CD4-positive, alpha-beta T cell (primary cell): ENCODE measurements at regions not wholly inside any gene's neighbourhood (a gene's known extent, or its start where the extent isn't known, plus 50 kb on each side); places are given as distances from the start of the nearest gene placed in this dataset.

Source experiments
- ATAC-seq: fragments of 200-7000 bp; cut with Tn5 transposase; one replicate; pipeline ENCODE4 v1.10.0; 2022; ENCODE audit warnings: mild to moderate bottlenecking; ENCODE audit not compliant: poor library complexity
- CTCF ChIA-PET: fragments of 350-600 bp; sonication (Branson Sonifier 250); formaldehyde crosslinking; loops from one replicate; lab custom pipeline; 2021; ENCODE audit warnings: antibody characterized with exemption, inconsistent platforms; lab: Charles Lee
- POLR2A ChIA-PET: fragments of 350-600 bp; sonication (Branson Sonifier 250); formaldehyde crosslinking; loops from one replicate; lab custom pipeline; 2021; ENCODE audit warnings: antibody characterized with exemption, inconsistent platforms; lab: Charles Lee
- DNase-seq, 14 experiments: peaks; one replicate each; pipeline ENCODE4 v3.0.0-alpha.2; 2013 to 2020; ENCODE audit warnings: mixed read lengths in 2 of 14
- H3K27ac ChIP-seq, 2 donors: one replicate each; pipeline versions ENCODE4 v1.5.1 to v1.7.0; 2013; ENCODE audit warnings: low read length in 2 of 2, low read depth in 1 of 2, mild to moderate bottlenecking in 1 of 2
- H3K27me3 ChIP-seq, 2 experiments: 1 replicate in 1 of 2; 2 replicates in 1 of 2; pipeline versions ENCODE4 v1.6.1 to v1.7.0; 2013; ENCODE audit warnings: low read length in 2 of 2, control low read depth in 1 of 2, mild to moderate bottlenecking in 1 of 2, moderate library complexity in 1 of 2; ENCODE audit not compliant: insufficient read depth in 2 of 2, control insufficient read depth in 1 of 2
- H3K36me3 ChIP-seq: one replicate; pipeline ENCODE4 v1.6.1; 2013; ENCODE audit warnings: low read length, control low read depth; ENCODE audit not compliant: insufficient read depth
- H3K4me1 ChIP-seq: one replicate; pipeline ENCODE4 v1.6.1; 2013; ENCODE audit warnings: low read length, control low read depth; ENCODE audit not compliant: insufficient read depth
- H3K4me3 ChIP-seq: one replicate; pipeline ENCODE4 v1.5.1; 2013; ENCODE audit warnings: mild to moderate bottlenecking, low read length, moderate library complexity
- H3K9me3 ChIP-seq, 2 experiments: 1 replicate in 1 of 2; 2 replicates in 1 of 2; pipeline versions ENCODE4 v1.6.1 to v1.7.0; 2013; ENCODE audit warnings: low read length in 2 of 2, mild to moderate bottlenecking in 2 of 2, control low read depth in 1 of 2, moderate library complexity in 1 of 2; ENCODE audit not compliant: control insufficient read depth in 1 of 2, insufficient read depth in 1 of 2
- H3K27ac Mint-ChIP-seq: one replicate; pipeline ENCODE4 v1.8.0; 2020; ENCODE audit warnings: mixed read lengths
- H3K27me3 Mint-ChIP-seq: one replicate; pipeline ENCODE4 v1.8.0; 2021; ENCODE audit warnings: mixed read lengths
- H3K36me3 Mint-ChIP-seq: one replicate; pipeline ENCODE4 v1.8.0; 2021; ENCODE audit warnings: low read depth, mixed read lengths
- H3K4me1 Mint-ChIP-seq: one replicate; pipeline ENCODE4 v1.8.0; 2021; ENCODE audit warnings: low read depth, mixed read lengths
- H3K4me3 Mint-ChIP-seq: one replicate; pipeline ENCODE4 v1.8.0; 2020; ENCODE audit warnings: mild to moderate bottlenecking, mixed read lengths
- H3K9me3 Mint-ChIP-seq: one replicate; pipeline ENCODE4 v1.8.0; 2020; ENCODE audit warnings: mixed read lengths
- intact Hi-C, 2 experiments: fragments of 100-400 bp; cut with DNase I in 1 of 2; cut with micrococcal nuclease in 1 of 2; formaldehyde crosslinking; loops; one replicate each; pipeline versions ENCODE4 v1.15.1 to v1.9.0; 2023 to 2025; cut with DNase I, micrococcal nuclease
- TF ChIP-seq, protein P1 (sequence below): fragments of 200-600 bp; IDR thresholded peaks from one replicate; pipeline ENCODE4 v1.8.0; 2022; ENCODE audit warnings: antibody characterized with exemption, mild to moderate bottlenecking

DNA sequence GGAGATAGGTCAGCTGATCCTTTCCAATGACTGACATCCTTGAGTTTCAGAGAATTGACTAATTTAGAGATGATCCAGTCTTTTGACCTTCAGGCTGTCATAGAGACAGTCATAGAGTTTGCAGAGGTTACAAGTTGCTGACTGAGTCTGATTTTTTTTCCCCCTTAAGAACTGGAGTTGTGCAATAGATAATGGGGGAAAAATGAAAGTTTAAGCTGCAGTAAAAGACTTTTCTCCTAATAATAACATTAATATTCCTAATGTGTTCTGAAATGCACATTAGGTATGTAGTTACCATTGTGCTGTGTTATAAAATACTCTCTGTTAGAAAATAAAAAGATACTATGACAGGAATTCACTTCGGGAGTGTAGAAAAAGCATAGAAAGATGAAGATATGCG, 876.9 kb upstream of the RAG2 start:
- no peak overlapping the region for H3K27ac ChIP-seq
- no peak for DNase-seq
- Mint-ChIP-seq H3K27me3 (no peaks in the 10 kb centered on the region), H3K4me1 (no peaks in the 10 kb centered on the region), H3K36me3 (no peaks in the 10 kb centered on the region), H3K4me3 (no peak overlapping the region), H3K9me3 (peaks cover 14% of the 10 kb centered on the region), H3K27ac (no peak overlapping the region)
- intact Hi-C loops = no loop called here
- no peaks in the 10 kb centered on the region for H3K4me1 ChIP-seq
- H3K9me3 ChIP-seq = peaks cover 0 to 5% of the 10 kb centered on the region in 2 experiments
- no peak overlapping the region for H3K4me3 ChIP-seq
- TF ChIP-seq, protein P1, sequence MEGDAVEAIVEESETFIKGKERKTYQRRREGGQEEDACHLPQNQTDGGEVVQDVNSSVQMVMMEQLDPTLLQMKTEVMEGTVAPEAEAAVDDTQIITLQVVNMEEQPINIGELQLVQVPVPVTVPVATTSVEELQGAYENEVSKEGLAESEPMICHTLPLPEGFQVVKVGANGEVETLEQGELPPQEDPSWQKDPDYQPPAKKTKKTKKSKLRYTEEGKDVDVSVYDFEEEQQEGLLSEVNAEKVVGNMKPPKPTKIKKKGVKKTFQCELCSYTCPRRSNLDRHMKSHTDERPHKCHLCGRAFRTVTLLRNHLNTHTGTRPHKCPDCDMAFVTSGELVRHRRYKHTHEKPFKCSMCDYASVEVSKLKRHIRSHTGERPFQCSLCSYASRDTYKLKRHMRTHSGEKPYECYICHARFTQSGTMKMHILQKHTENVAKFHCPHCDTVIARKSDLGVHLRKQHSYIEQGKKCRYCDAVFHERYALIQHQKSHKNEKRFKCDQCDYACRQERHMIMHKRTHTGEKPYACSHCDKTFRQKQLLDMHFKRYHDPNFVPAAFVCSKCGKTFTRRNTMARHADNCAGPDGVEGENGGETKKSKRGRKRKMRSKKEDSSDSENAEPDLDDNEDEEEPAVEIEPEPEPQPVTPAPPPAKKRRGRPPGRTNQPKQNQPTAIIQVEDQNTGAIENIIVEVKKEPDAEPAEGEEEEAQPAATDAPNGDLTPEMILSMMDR = no peak
- POLR2A ChIA-PET = no interaction called here
- H3K36me3 ChIP-seq = no peaks in the 10 kb centered on the region
- no peak for ATAC-seq
- no peaks in the 10 kb centered on the region for H3K27me3 ChIP-seq
- CTCF ChIA-PET = no interaction called here

DNA sequence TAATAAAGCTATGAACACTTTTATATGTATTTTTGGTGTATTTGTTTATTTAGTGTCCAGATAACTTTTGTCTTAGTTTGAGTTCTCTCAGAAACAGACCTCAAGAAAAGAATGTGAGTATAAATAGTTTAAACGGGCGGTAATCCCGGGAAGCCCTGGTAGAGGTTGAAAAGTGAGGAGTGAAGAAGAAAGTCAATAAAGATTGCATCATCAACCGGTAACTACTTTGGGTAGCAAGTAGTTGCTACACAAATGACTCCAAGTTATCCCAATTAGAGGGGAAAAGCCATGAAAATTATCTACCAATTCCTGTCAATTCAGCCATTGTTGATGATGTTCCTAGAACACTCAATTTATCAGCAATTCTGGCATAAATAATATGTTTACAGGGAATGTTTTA, 870.3 kb upstream of the RAG2 start:
- ATAC-seq (no peak), DNase-seq (no peak)
- H3K4me1 ChIP-seq = no peaks in the 10 kb centered on the region
- H3K27ac ChIP-seq = no peak overlapping the region
- H3K4me3 ChIP-seq = no peak overlapping the region
- Mint-ChIP-seq H3K27me3 (no peaks in the 10 kb centered on the region), H3K4me1 (no peaks in the 10 kb centered on the region), H3K36me3 (no peaks in the 10 kb centered on the region), H3K9me3 (peaks cover 12% of the 10 kb centered on the region), H3K27ac (no peak overlapping the region), H3K4me3 (no peak overlapping the region)
- no peaks in the 10 kb centered on the region for H3K9me3 ChIP-seq
- H3K27me3 ChIP-seq = no peaks in the 10 kb centered on the region
- intact Hi-C loops = no loop called here
- no peaks in the 10 kb centered on the region for H3K36me3 ChIP-seq
- CTCF ChIA-PET = no interaction called here
- TF ChIP-seq, protein P1 = no peak
- POLR2A ChIA-PET = no interaction called here

DNA sequence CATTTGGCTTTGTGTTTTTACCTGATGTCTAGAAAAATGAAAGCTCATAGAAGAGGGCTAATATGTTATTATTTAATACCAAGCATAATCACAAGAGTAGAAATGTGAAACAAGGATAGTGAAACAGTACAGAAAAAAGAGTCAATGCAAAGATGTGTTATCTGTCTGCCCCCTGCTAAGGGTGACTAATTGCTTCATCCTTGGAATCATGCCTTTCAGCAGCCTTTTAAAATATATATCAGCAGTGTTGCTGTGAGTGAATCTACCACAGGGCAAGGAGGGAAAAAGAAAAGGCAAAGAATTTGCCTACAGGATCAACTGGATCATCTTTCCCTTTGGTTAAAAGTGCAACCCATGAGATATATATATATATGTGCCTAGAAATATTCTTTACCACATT, 867.2 kb upstream of the RAG2 start:
- H3K4me3 ChIP-seq = no peak overlapping the region
- no peak overlapping the region for H3K27ac Mint-ChIP-seq
- H3K4me1 Mint-ChIP-seq = no peaks in the 10 kb centered on the region
- no peak overlapping the region for H3K4me3 Mint-ChIP-seq
- DNase-seq (no peak), ATAC-seq (no peak)
- no peaks in the 10 kb centered on the region for H3K27me3 ChIP-seq
- TF ChIP-seq, protein P1 = no peak
- intact Hi-C loops = no loop called here
- H3K36me3 ChIP-seq = no peaks in the 10 kb centered on the region
- ChIA-PET POLR2A (no interaction called here), CTCF (no interaction called here)
- no peak overlapping the region for H3K27ac ChIP-seq
- H3K4me1 ChIP-seq = no peaks in the 10 kb centered on the region
- no peaks in the 10 kb centered on the region for H3K36me3 Mint-ChIP-seq
- peaks cover 8% of the 10 kb centered on the region for H3K9me3 Mint-ChIP-seq
- H3K9me3 ChIP-seq = no peaks in the 10 kb centered on the region
- no peaks in the 10 kb centered on the region for H3K27me3 Mint-ChIP-seq
